SK-N-SH treated with all-trans-retinoic acid at 6 μM for 48 hours (cell line): ENCODE measurements at regions not wholly inside any gene's neighbourhood (a gene's known extent, or its start where the extent isn't known, plus 50 kb on each side); places are given as distances from the start of the nearest gene placed in this dataset.

Experiments used
- ATAC-seq: fragments of 200-7000 bp; cut with Tn5 transposase; 3 replicates; pipeline ENCODE4 v1.9.1; 2020; ENCODE audit warnings: mild to moderate bottlenecking, moderate library complexity
- ARNTL ChIP-seq: fragments of 450-650 bp; formaldehyde crosslinking; IDR thresholded peaks from 2 replicates; pipeline ENCODE4 v1.5.0; 2020; ENCODE audit warnings: low read depth, mild to moderate bottlenecking, moderate library complexity, borderline replicate concordance
- BACH2 ChIP-seq: fragments of 250-450 bp; sonication (Bioruptor Pico); IDR thresholded peaks from 2 replicates; pipeline ENCODE4 v1.9.0; 2021; ENCODE audit warnings: mild to moderate bottlenecking, borderline replicate concordance
- CSDC2 ChIP-seq: fragments of 250-450 bp; sonication (Bioruptor Pico); IDR thresholded peaks from 2 replicates; pipeline ENCODE4 v1.5.0; 2020; ENCODE audit warnings: mild to moderate bottlenecking, moderate library complexity
- ESRRG ChIP-seq: fragments of 250-450 bp; sonication (Bioruptor Pico); IDR thresholded peaks from 2 replicates; pipeline ENCODE4 v1.6.1; 2021; ENCODE audit warnings: mild to moderate bottlenecking
- GLIS3 ChIP-seq: fragments of 250-450 bp; sonication (Bioruptor Pico); IDR thresholded peaks from 2 replicates; pipeline ENCODE4 v1.5.0; 2020; ENCODE audit warnings: mild to moderate bottlenecking, moderate library complexity
- ISL1 ChIP-seq: fragments of 250-450 bp; sonication (Bioruptor Pico); IDR thresholded peaks from 2 replicates; pipeline ENCODE4 v2.1.2; 2022; ENCODE audit warnings: mild to moderate bottlenecking, moderate library complexity
- OSR1 ChIP-seq: fragments of 250-450 bp; sonication (Bioruptor Pico); IDR thresholded peaks from 2 replicates; pipeline ENCODE4 v1.8.0; 2022; ENCODE audit warnings: moderate library complexity, mild to moderate bottlenecking, inconsistent platforms
- PPARA ChIP-seq: fragments of 250-450 bp; sonication (Bioruptor Pico); IDR thresholded peaks from 2 replicates; pipeline ENCODE4 v1.5.0; 2020; ENCODE audit warnings: mild to moderate bottlenecking, borderline replicate concordance
- SNAI2 ChIP-seq: fragments of 250-450 bp; sonication (Bioruptor Pico); IDR thresholded peaks from 2 replicates; pipeline ENCODE4 v1.5.0; 2020; ENCODE audit warnings: mild to moderate bottlenecking, moderate library complexity
- TCF4 ChIP-seq: fragments of 250-450 bp; sonication (Bioruptor Pico); IDR thresholded peaks from 2 replicates; pipeline ENCODE4 v1.8.0; 2021; ENCODE audit warnings: mild to moderate bottlenecking, moderate library complexity, borderline replicate concordance
- TOX ChIP-seq: fragments of 250-450 bp; sonication (Bioruptor Pico); IDR thresholded peaks from 2 replicates; pipeline ENCODE4 v1.8.0; 2021; ENCODE audit warnings: mild to moderate bottlenecking, moderate library complexity, borderline replicate concordance
- ZC3H10 ChIP-seq: fragments of 250-450 bp; sonication (Bioruptor Pico); IDR thresholded peaks from 2 replicates; pipeline ENCODE4 v1.5.1; 2021; ENCODE audit warnings: mild to moderate bottlenecking, moderate library complexity
- ZFP3 ChIP-seq: fragments of 250-450 bp; sonication (Bioruptor Pico); IDR thresholded peaks from 2 replicates; pipeline ENCODE4 v1.5.0; 2020; ENCODE audit warnings: mild to moderate bottlenecking, moderate library complexity
- ZFP30 ChIP-seq: fragments of 450-650 bp; formaldehyde crosslinking; IDR thresholded peaks from 2 replicates; pipeline ENCODE4 v1.5.0; 2022; ENCODE audit warnings: mild to moderate bottlenecking, moderate library complexity
- ZNF565 ChIP-seq: fragments of 450-650 bp; formaldehyde crosslinking; conservative IDR thresholded peaks from 2 replicates; pipeline ENCODE4 v1.5.0; 2020; ENCODE audit warnings: low read depth, mild to moderate bottlenecking, moderate library complexity
- ZNF70 ChIP-seq: fragments of 450-650 bp; formaldehyde crosslinking; IDR thresholded peaks from 2 replicates; pipeline ENCODE4 v1.5.0; 2020; ENCODE audit warnings: mild to moderate bottlenecking, moderate library complexity
- ZNF8 ChIP-seq: fragments of 450-650 bp; formaldehyde crosslinking; IDR thresholded peaks from 2 replicates; pipeline ENCODE4 v1.5.0; 2020; ENCODE audit warnings: mild to moderate bottlenecking, moderate library complexity
- TF ChIP-seq, protein P1 (sequence below): fragments of 250-450 bp; sonication (Bioruptor Pico); IDR thresholded peaks from 2 replicates; pipeline ENCODE4 v1.5.1; 2020; ENCODE audit warnings: low read depth, mild to moderate bottlenecking, moderate library complexity
- TF ChIP-seq, protein P2 (sequence below): fragments of 250-450 bp; sonication (Bioruptor Pico); IDR thresholded peaks from 2 replicates; pipeline ENCODE4 v1.8.0; 2020; ENCODE audit warnings: mild to moderate bottlenecking, moderate library complexity, borderline replicate concordance
- TF ChIP-seq, protein P3 (sequence below): fragments of 250-450 bp; sonication (Bioruptor Pico); IDR thresholded peaks from 2 replicates; pipeline ENCODE4 v1.5.1; 2021; ENCODE audit warnings: mild to moderate bottlenecking, moderate library complexity
- TF ChIP-seq, protein P4 (sequence below): fragments of 250-450 bp; sonication (Bioruptor Pico); IDR thresholded peaks from 2 replicates; pipeline ENCODE4 v1.5.0; 2020; ENCODE audit warnings: mild to moderate bottlenecking, moderate library complexity
- TF ChIP-seq, protein P5 (sequence below): fragments of 250-450 bp; sonication (Bioruptor Pico); IDR thresholded peaks from 2 replicates; pipeline ENCODE4 v1.8.0; 2021; ENCODE audit warnings: low read depth, mild to moderate bottlenecking, moderate library complexity, borderline replicate concordance

DNA sequence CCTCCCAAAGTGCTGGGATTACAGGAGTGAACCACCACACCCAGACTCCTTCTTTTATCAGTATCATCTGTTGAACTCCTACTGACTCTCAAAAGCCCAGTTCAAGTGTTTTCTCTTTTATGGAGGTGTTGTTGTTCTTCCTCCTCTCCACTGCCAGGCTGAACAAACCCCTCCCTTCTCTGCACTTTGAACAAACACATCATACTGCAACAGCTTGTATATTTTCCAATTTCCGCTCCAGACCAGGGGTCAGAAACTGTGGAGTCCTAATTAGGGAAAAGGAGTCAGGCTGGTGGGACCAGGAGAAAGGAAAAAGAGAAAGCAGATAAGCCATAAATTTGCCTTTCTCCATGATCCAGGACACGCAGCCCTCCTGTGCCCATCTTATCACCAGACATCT lies 148.1 kb upstream of the HMHB1 start:
- TF ChIP-seq ZFP30 (CRISPR knock-in tag) (no peak), ZFP3 (peak; percentile 38; the same call in 1 of the 2 replicates), BACH2 (CRISPR knock-in tag) (no peak), TCF4 (no peak), ZNF8 (no peak)
- ATAC-seq = no peak

DNA sequence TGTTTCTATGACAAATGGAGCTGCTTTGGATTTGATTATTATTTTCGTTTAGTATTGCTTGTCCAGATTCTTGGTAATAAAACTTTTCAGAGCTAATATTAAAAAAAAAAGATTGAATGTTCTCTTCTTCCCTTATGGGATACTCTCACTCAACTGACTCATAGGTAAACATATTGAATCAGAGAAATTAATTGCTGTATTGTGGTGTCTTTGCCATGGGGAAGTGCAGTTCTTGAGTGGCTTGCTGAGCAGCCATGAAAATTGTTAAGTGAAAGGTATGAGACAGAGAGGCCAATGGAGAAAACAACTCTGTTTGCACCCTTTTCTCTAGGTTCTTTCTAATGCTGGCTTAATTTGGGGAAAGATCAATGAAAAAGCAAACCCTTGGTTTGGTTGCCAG lies 149.9 kb upstream of the HMHB1 start:
- no peak for ATAC-seq
- no peak for TF ChIP-seq ESRRG (CRISPR knock-in tag)
- TF ChIP-seq GLIS3 (CRISPR knock-in tag) = no peak
- TF ChIP-seq CSDC2 (CRISPR knock-in tag) = no peak
- no peak for TF ChIP-seq ZFP30 (CRISPR knock-in tag)
- no peak for TF ChIP-seq TCF4
- TF ChIP-seq TOX (CRISPR knock-in tag) = no peak
- TF ChIP-seq ZFP3 = no peak
- TF ChIP-seq ZNF565 (CRISPR knock-in tag) = no peak
- TF ChIP-seq, protein P1, sequence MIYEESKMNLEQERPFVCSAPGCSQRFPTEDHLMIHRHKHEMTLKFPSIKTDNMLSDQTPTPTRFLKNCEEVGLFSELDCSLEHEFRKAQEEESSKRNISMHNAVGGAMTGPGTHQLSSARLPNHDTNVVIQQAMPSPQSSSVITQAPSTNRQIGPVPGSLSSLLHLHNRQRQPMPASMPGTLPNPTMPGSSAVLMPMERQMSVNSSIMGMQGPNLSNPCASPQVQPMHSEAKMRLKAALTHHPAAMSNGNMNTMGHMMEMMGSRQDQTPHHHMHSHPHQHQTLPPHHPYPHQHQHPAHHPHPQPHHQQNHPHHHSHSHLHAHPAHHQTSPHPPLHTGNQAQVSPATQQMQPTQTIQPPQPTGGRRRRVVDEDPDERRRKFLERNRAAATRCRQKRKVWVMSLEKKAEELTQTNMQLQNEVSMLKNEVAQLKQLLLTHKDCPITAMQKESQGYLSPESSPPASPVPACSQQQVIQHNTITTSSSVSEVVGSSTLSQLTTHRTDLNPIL = no peak
- no peak for TF ChIP-seq ZNF8
- TF ChIP-seq, protein P2, sequence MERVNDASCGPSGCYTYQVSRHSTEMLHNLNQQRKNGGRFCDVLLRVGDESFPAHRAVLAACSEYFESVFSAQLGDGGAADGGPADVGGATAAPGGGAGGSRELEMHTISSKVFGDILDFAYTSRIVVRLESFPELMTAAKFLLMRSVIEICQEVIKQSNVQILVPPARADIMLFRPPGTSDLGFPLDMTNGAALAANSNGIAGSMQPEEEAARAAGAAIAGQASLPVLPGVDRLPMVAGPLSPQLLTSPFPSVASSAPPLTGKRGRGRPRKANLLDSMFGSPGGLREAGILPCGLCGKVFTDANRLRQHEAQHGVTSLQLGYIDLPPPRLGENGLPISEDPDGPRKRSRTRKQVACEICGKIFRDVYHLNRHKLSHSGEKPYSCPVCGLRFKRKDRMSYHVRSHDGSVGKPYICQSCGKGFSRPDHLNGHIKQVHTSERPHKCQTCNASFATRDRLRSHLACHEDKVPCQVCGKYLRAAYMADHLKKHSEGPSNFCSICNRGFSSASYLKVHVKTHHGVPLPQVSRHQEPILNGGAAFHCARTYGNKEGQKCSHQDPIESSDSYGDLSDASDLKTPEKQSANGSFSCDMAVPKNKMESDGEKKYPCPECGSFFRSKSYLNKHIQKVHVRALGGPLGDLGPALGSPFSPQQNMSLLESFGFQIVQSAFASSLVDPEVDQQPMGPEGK (CRISPR knock-in tag) = no peak
- no peak for TF ChIP-seq ARNTL (CRISPR knock-in tag)
- TF ChIP-seq PPARA (CRISPR knock-in tag) = no peak
- TF ChIP-seq, protein P3, sequence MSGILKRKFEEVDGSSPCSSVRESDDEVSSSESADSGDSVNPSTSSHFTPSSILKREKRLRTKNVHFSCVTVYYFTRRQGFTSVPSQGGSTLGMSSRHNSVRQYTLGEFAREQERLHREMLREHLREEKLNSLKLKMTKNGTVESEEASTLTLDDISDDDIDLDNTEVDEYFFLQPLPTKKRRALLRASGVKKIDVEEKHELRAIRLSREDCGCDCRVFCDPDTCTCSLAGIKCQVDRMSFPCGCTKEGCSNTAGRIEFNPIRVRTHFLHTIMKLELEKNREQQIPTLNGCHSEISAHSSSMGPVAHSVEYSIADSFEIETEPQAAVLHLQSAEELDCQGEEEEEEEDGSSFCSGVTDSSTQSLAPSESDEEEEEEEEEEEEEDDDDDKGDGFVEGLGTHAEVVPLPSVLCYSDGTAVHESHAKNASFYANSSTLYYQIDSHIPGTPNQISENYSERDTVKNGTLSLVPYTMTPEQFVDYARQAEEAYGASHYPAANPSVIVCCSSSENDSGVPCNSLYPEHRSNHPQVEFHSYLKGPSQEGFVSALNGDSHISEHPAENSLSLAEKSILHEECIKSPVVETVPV (CRISPR knock-in tag) = no peak
- TF ChIP-seq, protein P4, sequence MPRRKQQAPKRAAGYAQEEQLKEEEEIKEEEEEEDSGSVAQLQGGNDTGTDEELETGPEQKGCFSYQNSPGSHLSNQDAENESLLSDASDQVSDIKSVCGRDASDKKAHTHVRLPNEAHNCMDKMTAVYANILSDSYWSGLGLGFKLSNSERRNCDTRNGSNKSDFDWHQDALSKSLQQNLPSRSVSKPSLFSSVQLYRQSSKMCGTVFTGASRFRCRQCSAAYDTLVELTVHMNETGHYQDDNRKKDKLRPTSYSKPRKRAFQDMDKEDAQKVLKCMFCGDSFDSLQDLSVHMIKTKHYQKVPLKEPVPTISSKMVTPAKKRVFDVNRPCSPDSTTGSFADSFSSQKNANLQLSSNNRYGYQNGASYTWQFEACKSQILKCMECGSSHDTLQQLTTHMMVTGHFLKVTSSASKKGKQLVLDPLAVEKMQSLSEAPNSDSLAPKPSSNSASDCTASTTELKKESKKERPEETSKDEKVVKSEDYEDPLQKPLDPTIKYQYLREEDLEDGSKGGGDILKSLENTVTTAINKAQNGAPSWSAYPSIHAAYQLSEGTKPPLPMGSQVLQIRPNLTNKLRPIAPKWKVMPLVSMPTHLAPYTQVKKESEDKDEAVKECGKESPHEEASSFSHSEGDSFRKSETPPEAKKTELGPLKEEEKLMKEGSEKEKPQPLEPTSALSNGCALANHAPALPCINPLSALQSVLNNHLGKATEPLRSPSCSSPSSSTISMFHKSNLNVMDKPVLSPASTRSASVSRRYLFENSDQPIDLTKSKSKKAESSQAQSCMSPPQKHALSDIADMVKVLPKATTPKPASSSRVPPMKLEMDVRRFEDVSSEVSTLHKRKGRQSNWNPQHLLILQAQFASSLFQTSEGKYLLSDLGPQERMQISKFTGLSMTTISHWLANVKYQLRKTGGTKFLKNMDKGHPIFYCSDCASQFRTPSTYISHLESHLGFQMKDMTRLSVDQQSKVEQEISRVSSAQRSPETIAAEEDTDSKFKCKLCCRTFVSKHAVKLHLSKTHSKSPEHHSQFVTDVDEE (CRISPR knock-in tag) = no peak
- TF ChIP-seq ZC3H10 (CRISPR knock-in tag) = no peak
- TF ChIP-seq ISL1 (CRISPR knock-in tag) = no peak
- no peak for TF ChIP-seq ZNF70 (CRISPR knock-in tag)
- TF ChIP-seq, all 23 proteins: peak for 0

DNA sequence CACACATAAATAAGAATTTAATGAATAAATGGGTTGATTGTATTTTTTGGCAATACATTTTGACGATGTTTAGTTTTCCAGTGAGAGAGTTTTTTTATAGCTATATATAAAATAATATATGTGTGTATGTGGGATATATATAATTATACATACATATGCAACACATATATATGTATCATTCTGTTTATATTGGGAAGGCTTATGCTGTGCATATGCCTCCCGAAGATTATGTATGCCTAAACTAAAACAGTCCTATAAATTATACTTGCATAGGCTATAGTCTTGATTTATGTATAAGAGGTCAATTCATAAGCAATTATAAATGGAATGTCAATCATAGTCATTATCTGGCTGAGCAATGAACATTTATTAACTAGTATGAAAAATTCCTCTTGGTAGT lies 151.3 kb upstream of the HMHB1 start:
- no peak for ATAC-seq
- TF ChIP-seq ISL1 (CRISPR knock-in tag) (no peak), TCF4 (no peak), ESRRG (CRISPR knock-in tag) (no peak), GLIS3 (CRISPR knock-in tag) (no peak), OSR1 (CRISPR knock-in tag) (no peak), ZC3H10 (CRISPR knock-in tag) (no peak), BACH2 (CRISPR knock-in tag) (no peak), SNAI2 (CRISPR knock-in tag) (no peak)
- TF ChIP-seq, protein P1 = no peak
- TF ChIP-seq, protein P4 (CRISPR knock-in tag) = no peak
- TF ChIP-seq, protein P2 (CRISPR knock-in tag) = no peak
- TF ChIP-seq, protein P5, sequence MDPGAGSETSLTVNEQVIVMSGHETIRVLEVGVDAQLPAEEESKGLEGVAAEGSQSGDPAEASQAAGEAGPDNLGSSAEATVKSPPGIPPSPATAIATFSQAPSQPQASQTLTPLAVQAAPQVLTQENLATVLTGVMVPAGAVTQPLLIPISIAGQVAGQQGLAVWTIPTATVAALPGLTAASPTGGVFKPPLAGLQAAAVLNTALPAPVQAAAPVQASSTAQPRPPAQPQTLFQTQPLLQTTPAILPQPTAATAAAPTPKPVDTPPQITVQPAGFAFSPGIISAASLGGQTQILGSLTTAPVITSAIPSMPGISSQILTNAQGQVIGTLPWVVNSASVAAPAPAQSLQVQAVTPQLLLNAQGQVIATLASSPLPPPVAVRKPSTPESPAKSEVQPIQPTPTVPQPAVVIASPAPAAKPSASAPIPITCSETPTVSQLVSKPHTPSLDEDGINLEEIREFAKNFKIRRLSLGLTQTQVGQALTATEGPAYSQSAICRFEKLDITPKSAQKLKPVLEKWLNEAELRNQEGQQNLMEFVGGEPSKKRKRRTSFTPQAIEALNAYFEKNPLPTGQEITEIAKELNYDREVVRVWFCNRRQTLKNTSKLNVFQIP (CRISPR knock-in tag) = no peak
